ENCODE measurements at regions not wholly inside any gene's neighbourhood (a gene's known extent, or its start where the extent isn't known, plus 50 kb on each side); places are given as distances from the start of the nearest gene placed in this dataset.

GRCh38 chr4:43351970-43352806 lies 459.7 kb downstream of the GRXCR1 start:
- Mint-ChIP-seq H3K27me3 (ENCODE audit: insufficient read depth, unreplicated experiment) (no peaks in the 10 kb centered on the region), H3K9me3 (ENCODE audit: unreplicated experiment) (no peaks in the 10 kb centered on the region), H3K4me3 (ENCODE audit: unreplicated experiment) (no peak overlapping the region), H3K4me1 (ENCODE audit: low read depth, unreplicated experiment) (peaks cover 15% of the 10 kb centered on the region), H3K27ac (ENCODE audit: unreplicated experiment) (no peak overlapping the region), H3K36me3 (ENCODE audit: insufficient read depth, unreplicated experiment) (peaks cover 4% of the 10 kb centered on the region)
- no peaks in the 10 kb centered on the region for H3K27me3 ChIP-seq (replicated peaks; ENCODE audit: control insufficient read depth, insufficient read depth, low read length)
- intact Hi-C loops (cut with micrococcal nuclease; ENCODE audit: unreplicated experiment): no loop called here
- H3K36me3 ChIP-seq (ENCODE audit: control insufficient read depth, insufficient read depth, low read length): no peaks in the 10 kb centered on the region
- no peak for TF ChIP-seq CTCF (IDR thresholded peaks at IDR 0.05; ENCODE audit: insufficient read depth in 1 of 2, low read depth in 1 of 2, low read length in 1 of 2, severe bottlenecking in 1 of 2, unreplicated experiment in 1 of 2)
- no peaks in the 10 kb centered on the region for H3K4me1 ChIP-seq
- no TSS peak for BruUV-seq (replicated peaks)
- CTCF ChIA-PET: no interaction called here
- no peak for DNase-seq
- H3K4me3 ChIP-seq (ENCODE audit: low read depth, low read length): no peak overlapping the region
- H3K9me3 ChIP-seq: no peaks in the 10 kb centered on the region
- POLR2A ChIA-PET: no interaction called here

- ChIA-PET POLR2A (no interaction called here), CTCF (no interaction called here)
- Histone ChIP-seq H3K4me1 (no peaks in the 10 kb centered on the region), H3K27me3 (replicated peaks; ENCODE audit: control insufficient read depth, insufficient read depth, low read length) (no peaks in the 10 kb centered on the region), H3K9me3 (no peaks in the 10 kb centered on the region), H3K36me3 (ENCODE audit: control insufficient read depth, insufficient read depth, low read length) (no peaks in the 10 kb centered on the region), H3K4me3 (ENCODE audit: low read depth, low read length) (no peak overlapping the region)
- H3K9me3 Mint-ChIP-seq (ENCODE audit: unreplicated experiment): no peaks in the 10 kb centered on the region
- DNase-seq: no peak
- H3K27ac Mint-ChIP-seq (ENCODE audit: unreplicated experiment): no peak overlapping the region
- BruUV-seq (replicated peaks): no TSS peak
- H3K4me1 Mint-ChIP-seq (ENCODE audit: low read depth, unreplicated experiment): peaks cover 15% of the 10 kb centered on the region
- no peaks in the 10 kb centered on the region for H3K27me3 Mint-ChIP-seq (ENCODE audit: insufficient read depth, unreplicated experiment)
- no peak for TF ChIP-seq CTCF (IDR thresholded peaks at IDR 0.05; ENCODE audit: insufficient read depth in 1 of 2, low read depth in 1 of 2, low read length in 1 of 2, severe bottlenecking in 1 of 2, unreplicated experiment in 1 of 2)
- intact Hi-C loops (cut with micrococcal nuclease; ENCODE audit: unreplicated experiment): no loop called here
- H3K36me3 Mint-ChIP-seq (ENCODE audit: insufficient read depth, unreplicated experiment): peaks cover 4% of the 10 kb centered on the region
- H3K4me3 Mint-ChIP-seq (ENCODE audit: unreplicated experiment): no peak overlapping the region
Observed at GRCh38 chr4:43352859-43353258, 460.3 kb downstream of the GRXCR1 start.

GRCh38 chr4:43353552-43353951 lies 461.0 kb downstream of the GRXCR1 start:
- TF ChIP-seq CTCF (IDR thresholded peaks at IDR 0.05; ENCODE audit: insufficient read depth in 1 of 2, low read depth in 1 of 2, low read length in 1 of 2, severe bottlenecking in 1 of 2, unreplicated experiment in 1 of 2): no peak
- H3K4me1 ChIP-seq: no peaks in the 10 kb centered on the region
- H3K36me3 Mint-ChIP-seq (ENCODE audit: insufficient read depth, unreplicated experiment): peaks cover 4% of the 10 kb centered on the region
- no peak overlapping the region for H3K4me3 Mint-ChIP-seq (ENCODE audit: unreplicated experiment)
- H3K27me3 ChIP-seq (replicated peaks; ENCODE audit: control insufficient read depth, insufficient read depth, low read length): no peaks in the 10 kb centered on the region
- H3K36me3 ChIP-seq (ENCODE audit: control insufficient read depth, insufficient read depth, low read length): no peaks in the 10 kb centered on the region
- H3K9me3 Mint-ChIP-seq (ENCODE audit: unreplicated experiment): no peaks in the 10 kb centered on the region
- ChIA-PET CTCF (no interaction called here), POLR2A (no interaction called here)
- H3K4me1 Mint-ChIP-seq (ENCODE audit: low read depth, unreplicated experiment): peaks cover 15% of the 10 kb centered on the region
- no peak overlapping the region for H3K4me3 ChIP-seq (ENCODE audit: low read depth, low read length)
- intact Hi-C loops (cut with micrococcal nuclease; ENCODE audit: unreplicated experiment): no loop called here
- H3K27ac Mint-ChIP-seq (ENCODE audit: unreplicated experiment): no peak overlapping the region
- H3K9me3 ChIP-seq: no peaks in the 10 kb centered on the region
- no peaks in the 10 kb centered on the region for H3K27me3 Mint-ChIP-seq (ENCODE audit: insufficient read depth, unreplicated experiment)
- no peak for DNase-seq
- no TSS peak for BruUV-seq (replicated peaks)

All from Caco-2 (cell line).